ENCODE measurements at regions not wholly inside any gene's neighbourhood (a gene's known extent, or its start where the extent isn't known, plus 50 kb on each side); places are given as distances from the start of the nearest gene placed in this dataset.

GRCh38 chr2:204183608-204184007, 247.0 kb downstream of the ICOS start:
- WGBS, 2 donors = 41 to 49% methylated on average over 4 of the region's 4 CpGs
- Histone ChIP-seq H3K4me1 (no peaks in the 10 kb centered on the region), H3K36me3 (no peaks in the 10 kb centered on the region), H3K4me3 (no peak overlapping the region), H3K9me3 (no peaks in the 10 kb centered on the region), H3K27ac (no peak overlapping the region), H3K27me3 (no peaks in the 10 kb centered on the region)
- no peak for DNase-seq (ENCODE audit: low spot score in 2 of 2)
- no peak for TF ChIP-seq POLR2A (IDR thresholded peaks at IDR 0.05)
- no peak for TF ChIP-seq EP300 (IDR thresholded peaks at IDR 0.05)
- TF ChIP-seq CTCF (IDR thresholded peaks at IDR 0.05) = no peak

- no peak for DNase-seq (ENCODE audit: low spot score in 2 of 2)
- Histone ChIP-seq H3K36me3 (no peaks in the 10 kb centered on the region), H3K9me3 (no peaks in the 10 kb centered on the region), H3K27ac (no peak overlapping the region), H3K4me1 (no peaks in the 10 kb centered on the region), H3K27me3 (no peaks in the 10 kb centered on the region), H3K4me3 (no peak overlapping the region)
- WGBS, 2 donors = 71 to 81% methylated on average over 4 of the region's 4 CpGs
- no peak for TF ChIP-seq EP300 (IDR thresholded peaks at IDR 0.05)
- no peak for TF ChIP-seq POLR2A (IDR thresholded peaks at IDR 0.05)
- TF ChIP-seq CTCF (IDR thresholded peaks at IDR 0.05) = no peak
Observed at GRCh38 chr2:204184226-204184625, 247.7 kb downstream of the ICOS start.

- H3K9me3 ChIP-seq = no peaks in the 10 kb centered on the region
- WGBS, 2 donors = 90% methylated on average over 4 of the region's 4 CpGs
Observed at GRCh38 chr2:204187229-204188083, 250.9 kb downstream of the ICOS start.

GRCh38 chr2:204191574-204191973, 255.0 kb downstream of the ICOS start:
- H3K4me1 ChIP-seq = no peaks in the 10 kb centered on the region
- no peak overlapping the region for H3K27ac ChIP-seq
- no peaks in the 10 kb centered on the region for H3K27me3 ChIP-seq
- H3K9me3 ChIP-seq = no peaks in the 10 kb centered on the region
- no peak overlapping the region for H3K4me3 ChIP-seq
- no peak for DNase-seq (ENCODE audit: low spot score in 2 of 2)
- no peak for TF ChIP-seq POLR2A (IDR thresholded peaks at IDR 0.05)
- TF ChIP-seq EP300 (IDR thresholded peaks at IDR 0.05) = no peak
- no peak for TF ChIP-seq CTCF (IDR thresholded peaks at IDR 0.05)
- no peaks in the 10 kb centered on the region for H3K36me3 ChIP-seq

More at GRCh38 chr2:204187229-204188083, 250.9 kb downstream of the ICOS start:
- Histone ChIP-seq H3K36me3 (no peaks in the 10 kb centered on the region), H3K4me3 (no peak overlapping the region), H3K27ac (no peak overlapping the region), H3K27me3 (no peaks in the 10 kb centered on the region), H3K4me1 (no peaks in the 10 kb centered on the region)
- DNase-seq (ENCODE audit: low spot score in 2 of 2) = no peak
- TF ChIP-seq POLR2A (IDR thresholded peaks at IDR 0.05) = no peak
- TF ChIP-seq EP300 (IDR thresholded peaks at IDR 0.05) = no peak
- TF ChIP-seq CTCF (IDR thresholded peaks at IDR 0.05) = no peak

GRCh38 chr2:204195498-204195897, 258.9 kb downstream of the ICOS start:
- WGBS, 2 donors = 73 to 84% methylated on average over 4 of the region's 4 CpGs
- no peak overlapping the region for H3K4me3 ChIP-seq
- H3K9me3 ChIP-seq = no peaks in the 10 kb centered on the region
- H3K36me3 ChIP-seq = no peaks in the 10 kb centered on the region
- no peak for DNase-seq (ENCODE audit: low spot score in 2 of 2)
- no peaks in the 10 kb centered on the region for H3K27me3 ChIP-seq
- TF ChIP-seq EP300 (IDR thresholded peaks at IDR 0.05) (no peak), POLR2A (IDR thresholded peaks at IDR 0.05) (no peak), CTCF (IDR thresholded peaks at IDR 0.05) (no peak)
- no peaks in the 10 kb centered on the region for H3K4me1 ChIP-seq
- no peak overlapping the region for H3K27ac ChIP-seq
